GM23248 (cell line): ENCODE measurements at regions not wholly inside any gene's neighbourhood (a gene's known extent, or its start where the extent isn't known, plus 50 kb on each side); places are given as distances from the start of the nearest gene placed in this dataset.
A peak's percentile ranks its signal among the peaks of the same experiment; 100 is the strongest.

Experiments used
- DNase-seq: peaks from one replicate; pipeline ENCODE4 v3.0.0-alpha.2; 2015
- H2AFZ ChIP-seq: fragments of 200-600 bp; sonication (generic); 2 replicates; pipeline ENCODE4 v1.6.1; 2016; ENCODE audit warnings: antibody characterized with exemption
- H3F3A ChIP-seq: fragments of 200-600 bp; sonication (generic); 2 replicates; pipeline ENCODE4 v1.6.1; 2016; ENCODE audit warnings: mild to moderate bottlenecking, antibody characterized with exemption, mixed run types; ENCODE audit not compliant: insufficient read depth
- H3K27ac ChIP-seq: fragments of 200-600 bp; sonication (generic); 2 replicates; pipeline ENCODE4 v1.5.1; 2016; ENCODE audit warnings: mild to moderate bottlenecking
- H3K27me3 ChIP-seq: fragments of 200-600 bp; sonication (generic); replicated peaks from 2 replicates; pipeline ENCODE4 v1.6.1; 2016; ENCODE audit warnings: mild to moderate bottlenecking; ENCODE audit not compliant: insufficient read depth
- H3K36me3 ChIP-seq: fragments of 200-600 bp; sonication (generic); 2 replicates; pipeline ENCODE4 v1.6.1; 2016; ENCODE audit warnings: low read depth, mild to moderate bottlenecking
- H3K4me1 ChIP-seq: fragments of 200-600 bp; sonication (generic); 2 replicates; pipeline ENCODE4 v1.6.1; 2016; ENCODE audit warnings: mild to moderate bottlenecking; ENCODE audit not compliant: insufficient read depth
- H3K4me2 ChIP-seq: fragments of 200-600 bp; sonication (generic); one replicate; pipeline ENCODE4 v1.6.1; 2016; ENCODE audit warnings: mild to moderate bottlenecking; ENCODE audit not compliant: unreplicated experiment
- H3K4me3 ChIP-seq: fragments of 200-600 bp; sonication (generic); 2 replicates; pipeline ENCODE4 v1.5.1; 2016; ENCODE audit warnings: mild to moderate bottlenecking
- H3K79me2 ChIP-seq: fragments of 200-600 bp; sonication (generic); 2 replicates; pipeline ENCODE4 v1.6.1; 2016; ENCODE audit warnings: mild to moderate bottlenecking; ENCODE audit not compliant: insufficient read depth
- H3K9ac ChIP-seq: fragments of 200-600 bp; sonication (generic); 2 replicates; pipeline ENCODE4 v1.6.1; 2016; ENCODE audit warnings: mild to moderate bottlenecking
- H3K9me2 ChIP-seq: fragments of 200-600 bp; sonication (generic); 2 replicates; pipeline ENCODE4 v1.6.1; 2016; ENCODE audit warnings: mixed run types, mild to moderate bottlenecking, moderate library complexity; ENCODE audit not compliant: insufficient read depth
- H3K9me3 ChIP-seq: fragments of 200-600 bp; sonication (generic); one replicate; pipeline ENCODE4 v1.6.1; 2017; ENCODE audit warnings: low read depth
- H4K20me1 ChIP-seq: fragments of 200-600 bp; sonication (generic); 2 replicates; pipeline ENCODE4 v1.6.0; 2016; ENCODE audit not compliant: insufficient read depth
- EZH2 ChIP-seq: fragments of 200-600 bp; sonication (generic); IDR thresholded peaks from 2 replicates; pipeline ENCODE4 v1.6.1; 2018; ENCODE audit warnings: antibody characterized with exemption, mild to moderate bottlenecking; ENCODE audit not compliant: insufficient read depth, poor library complexity, severe bottlenecking
- EZH2phosphoT487 ChIP-seq: fragments of 200-600 bp; sonication (generic); IDR thresholded peaks from 2 replicates; pipeline ENCODE4 v1.6.1; 2018; ENCODE audit warnings: antibody characterized with exemption, moderate library complexity, mild to moderate bottlenecking, low read depth; ENCODE audit not compliant: insufficient read depth
- WGBS, 2 experiments: methylation state at CpG; one replicate each; pipeline ENCODE4 v1.1.6; 2015 to 2017; ENCODE audit warnings: low lambda C conversion rate in 2 of 2, low coverage in 1 of 2; ENCODE audit errors: missing lambda C conversion rate in 2 of 2; 5-methylcytosine and 5-hydroxymethylcytosine counted together
- in situ Hi-C: fragments of 300-500 bp; cut with MboI; formaldehyde crosslinking; loops from 2 replicates; pipeline ENCODE4 v1.15.0; 2020

- H3K27ac ChIP-seq = no peak overlapping the region
- H3K9ac ChIP-seq = no peak overlapping the region
- H3K4me1 ChIP-seq = no peaks in the 10 kb centered on the region
- H3K4me2 ChIP-seq = no peak overlapping the region
- no peaks in the 10 kb centered on the region for H3F3A ChIP-seq
- H3K9me3 ChIP-seq = no peaks in the 10 kb centered on the region
- in situ Hi-C loops = no loop called here
- DNase-seq = no peak
- no peaks in the 10 kb centered on the region for H3K79me2 ChIP-seq
- TF ChIP-seq EZH2phosphoT487 (no peak), EZH2 (no peak)
- no peaks in the 10 kb centered on the region for H3K27me3 ChIP-seq
- H4K20me1 ChIP-seq = no peaks in the 10 kb centered on the region
- no peak overlapping the region for H3K4me3 ChIP-seq
- no peaks in the 10 kb centered on the region for H3K9me2 ChIP-seq
- peaks cover 3% of the 10 kb centered on the region; the same call in 1 of the 2 replicates for H3K36me3 ChIP-seq
- no peak overlapping the region for H2AFZ ChIP-seq
Observed at GRCh38 chr4:123291329-123291728, 105.3 kb upstream of the SPRY1 start.

GRCh38 chr4:123297836-123298235 is 98.8 kb upstream of the SPRY1 start:
- Histone ChIP-seq H3K79me2 (no peaks in the 10 kb centered on the region), H4K20me1 (no peaks in the 10 kb centered on the region), H3K9me3 (no peaks in the 10 kb centered on the region), H3K27me3 (no peaks in the 10 kb centered on the region), H3K36me3 (no peaks in the 10 kb centered on the region), H3K4me2 (no peak overlapping the region), H3K9me2 (no peaks in the 10 kb centered on the region), H3F3A (peaks cover 18% of the 10 kb centered on the region; the same call in 1 of the 2 replicates), H3K27ac (no peak overlapping the region), H3K4me3 (no peak overlapping the region), H3K4me1 (peaks cover 18% of the 10 kb centered on the region), H3K9ac (no peak overlapping the region), H2AFZ (no peak overlapping the region)
- no peak for DNase-seq
- WGBS, 2 experiments = 89 to 96% methylated on average over 2 of the region's 2 CpGs
- no peak for TF ChIP-seq EZH2phosphoT487
- TF ChIP-seq EZH2 = no peak
- in situ Hi-C loops = no loop called here

- H3F3A ChIP-seq = peaks cover 18% of the 10 kb centered on the region; the same call in 1 of the 2 replicates
- no peaks in the 10 kb centered on the region for H3K79me2 ChIP-seq
- no peak overlapping the region for H3K9ac ChIP-seq
- 79 to 84% methylated on average over 6 of the region's 6 CpGs for WGBS, 2 experiments
- no peak overlapping the region for H2AFZ ChIP-seq
- no peak overlapping the region for H3K27ac ChIP-seq
- peak overlapping the region; percentile 30 for H3K4me2 ChIP-seq
- peaks cover 18% of the 10 kb centered on the region for H3K4me1 ChIP-seq
- H3K4me3 ChIP-seq = no peak overlapping the region
- DNase-seq = peak; percentile 2
- no peaks in the 10 kb centered on the region for H3K36me3 ChIP-seq
- no peaks in the 10 kb centered on the region for H3K9me2 ChIP-seq
- H3K27me3 ChIP-seq = no peaks in the 10 kb centered on the region
- TF ChIP-seq EZH2phosphoT487 = no peak
- TF ChIP-seq EZH2 = no peak
- H4K20me1 ChIP-seq = no peaks in the 10 kb centered on the region
- no peaks in the 10 kb centered on the region for H3K9me3 ChIP-seq
- in situ Hi-C loops = no loop called here
Observed at GRCh38 chr4:123298261-123298660, 98.3 kb upstream of the SPRY1 start.

- Histone ChIP-seq H3K9me3 (no peaks in the 10 kb centered on the region), H3K79me2 (no peaks in the 10 kb centered on the region), H3K4me1 (peaks cover 18% of the 10 kb centered on the region), H3F3A (peaks cover 18% of the 10 kb centered on the region; the same call in 1 of the 2 replicates), H3K27me3 (no peaks in the 10 kb centered on the region), H2AFZ (no peak overlapping the region), H3K36me3 (no peaks in the 10 kb centered on the region), H3K4me2 (peak overlapping the region; percentile 30), H3K9me2 (no peaks in the 10 kb centered on the region), H4K20me1 (no peaks in the 10 kb centered on the region), H3K27ac (peak overlapping the region; percentile 70), H3K9ac (peak overlapping the region; percentile 13; the same call in 1 of the 2 replicates), H3K4me3 (no peak overlapping the region)
- WGBS, 2 experiments = 48 to 54% methylated on average over 2 of the region's 2 CpGs
- in situ Hi-C loops = no loop called here
- DNase-seq = peak; percentile 18
- TF ChIP-seq EZH2phosphoT487 = no peak
- TF ChIP-seq EZH2 = no peak
Observed at GRCh38 chr4:123298801-123299200, 97.8 kb upstream of the SPRY1 start.

GRCh38 chr4:123299212-123299691 is 97.3 kb upstream of the SPRY1 start:
- no peak overlapping the region for H2AFZ ChIP-seq
- no peak overlapping the region for H3K4me3 ChIP-seq
- H3K9ac ChIP-seq = peak overlapping the region; percentile 13; the same call in 1 of the 2 replicates
- H3K9me2 ChIP-seq = no peaks in the 10 kb centered on the region
- H3K36me3 ChIP-seq = no peaks in the 10 kb centered on the region
- peak overlapping the region; percentile 70 for H3K27ac ChIP-seq
- peak; percentile 90 for DNase-seq
- peaks cover 18% of the 10 kb centered on the region; the same call in 1 of the 2 replicates for H3F3A ChIP-seq
- no peaks in the 10 kb centered on the region for H4K20me1 ChIP-seq
- no peak for TF ChIP-seq EZH2phosphoT487
- TF ChIP-seq EZH2 = no peak
- H3K4me1 ChIP-seq = peaks cover 18% of the 10 kb centered on the region
- in situ Hi-C loops = no loop called here
- peak overlapping the region; percentile 30 for H3K4me2 ChIP-seq
- no peaks in the 10 kb centered on the region for H3K27me3 ChIP-seq
- no peaks in the 10 kb centered on the region for H3K9me3 ChIP-seq
- H3K79me2 ChIP-seq = no peaks in the 10 kb centered on the region
